Choroid plexus epithelial cell (primary cell): ENCODE measurements at regions not wholly inside any gene's neighbourhood (a gene's known extent, or its start where the extent isn't known, plus 50 kb on each side); places are given as distances from the start of the nearest gene placed in this dataset.

Experiments used
- DNase-seq: peaks from one replicate; pipeline ENCODE4 v3.0.0-alpha.2; 2010; ENCODE audit warnings: low read depth
- H3K4me3 ChIP-seq: 2 replicates; pipeline ENCODE4 v1.5.1; 2011; ENCODE audit warnings: low read depth, mild to moderate bottlenecking, control low read depth, low read length, moderate library complexity
- CTCF ChIP-seq: conservative IDR thresholded peaks from 2 replicates; pipeline ENCODE4 v1.5.1; 2011; ENCODE audit warnings: low read depth, mild to moderate bottlenecking, control low read depth, inconsistent platforms, low read length, moderate library complexity

- TF ChIP-seq CTCF, result no peak
- H3K4me3 ChIP-seq, result no peak overlapping the region
- no peak for DNase-seq
Observed at GRCh38 chr2:14547830-14548229, 84.7 kb upstream of the LRATD1 start.

GRCh38 chr2:14550658-14551057 is 81.9 kb upstream of the LRATD1 start:
- no peak for TF ChIP-seq CTCF
- no peak for DNase-seq

GRCh38 chr2:14551069-14551468 is 81.4 kb upstream of the LRATD1 start:
- H3K4me3 ChIP-seq, result no peak overlapping the region
- no peak for TF ChIP-seq CTCF
- DNase-seq, result no peak

More at GRCh38 chr2:14550658-14551057, 81.9 kb upstream of the LRATD1 start:
- no peak overlapping the region for H3K4me3 ChIP-seq

- no peak for TF ChIP-seq CTCF
- H3K4me3 ChIP-seq, result no peak overlapping the region
- DNase-seq, result no peak
Observed at GRCh38 chr2:14552286-14552685, 80.2 kb upstream of the LRATD1 start.

GRCh38 chr2:14552818-14553217 is 79.7 kb upstream of the LRATD1 start:
- no peak overlapping the region for H3K4me3 ChIP-seq
- TF ChIP-seq CTCF, result no peak
- no peak for DNase-seq

GRCh38 chr2:14554849-14555545 is 77.5 kb upstream of the LRATD1 start:
- DNase-seq, result no peak
- H3K4me3 ChIP-seq, result no peak overlapping the region
- no peak for TF ChIP-seq CTCF

- no peak overlapping the region for H3K4me3 ChIP-seq
- no peak for DNase-seq
- TF ChIP-seq CTCF, result no peak
Observed at GRCh38 chr2:14557111-14557510, 75.4 kb upstream of the LRATD1 start.
